GM21390 (cell line): ENCODE measurements at regions not wholly inside any gene's neighbourhood (a gene's known extent, or its start where the extent isn't known, plus 50 kb on each side); places are given as distances from the start of the nearest gene placed in this dataset.
"Not testable (repeated sequence)": the region's sequence is repeated elsewhere in the genome, so short reads cannot be mapped to it uniquely, and the experiment has no call there.

Source experiments
- ATAC-seq: cut with Tn5 transposase; IDR thresholded peaks from one replicate; pipeline ENCODE4 v1.9.1; 2021; ENCODE audit not compliant: unreplicated experiment

GRCh38 chr11:98728421-98728820 lies 292.3 kb upstream of the CNTN5 start:
- no peak for ATAC-seq

GRCh38 chr11:98729118-98729517 lies 291.6 kb upstream of the CNTN5 start:
- no peak for ATAC-seq

- no peak for ATAC-seq
Observed at GRCh38 chr11:98732947-98733346, 287.8 kb upstream of the CNTN5 start.

GRCh38 chr11:98733378-98733777 lies 287.4 kb upstream of the CNTN5 start:
- ATAC-seq = not testable (repeated sequence)

GRCh38 chr11:98734686-98735085 lies 286.1 kb upstream of the CNTN5 start:
- ATAC-seq = no peak

GRCh38 chr11:98736833-98737232 lies 283.9 kb upstream of the CNTN5 start:
- no peak for ATAC-seq

GRCh38 chr11:98740321-98740720 lies 280.4 kb upstream of the CNTN5 start:
- no peak for ATAC-seq

- ATAC-seq = not testable (repeated sequence)
Observed at GRCh38 chr11:98763446-98763845, 257.3 kb upstream of the CNTN5 start.

GRCh38 chr11:98766903-98767302 lies 253.8 kb upstream of the CNTN5 start:
- ATAC-seq = no peak

- not testable (repeated sequence) for ATAC-seq
Observed at GRCh38 chr11:98770046-98770445, 250.7 kb upstream of the CNTN5 start.

- ATAC-seq = no peak
Observed at GRCh38 chr11:98771791-98772190, 249.0 kb upstream of the CNTN5 start.

GRCh38 chr11:98772893-98773292 lies 247.9 kb upstream of the CNTN5 start:
- no peak for ATAC-seq

GRCh38 chr11:98793276-98793675 lies 227.5 kb upstream of the CNTN5 start:
- no peak for ATAC-seq

GRCh38 chr11:98798333-98798732 lies 222.4 kb upstream of the CNTN5 start:
- no peak for ATAC-seq

GRCh38 chr11:98800696-98801095 lies 220.1 kb upstream of the CNTN5 start:
- ATAC-seq = no peak

GRCh38 chr11:98828986-98829708 lies 191.6 kb upstream of the CNTN5 start:
- ATAC-seq = no peak

- no peak for ATAC-seq
Observed at GRCh38 chr11:98829971-98830370, 190.8 kb upstream of the CNTN5 start.

GRCh38 chr11:98834776-98835175 lies 186.0 kb upstream of the CNTN5 start:
- no peak for ATAC-seq

GRCh38 chr11:98835335-98835734 lies 185.4 kb upstream of the CNTN5 start:
- ATAC-seq = no peak

GRCh38 chr11:98836156-98836555 lies 184.6 kb upstream of the CNTN5 start:
- no peak for ATAC-seq

- no peak for ATAC-seq
Observed at GRCh38 chr11:98842187-98842586, 178.6 kb upstream of the CNTN5 start.

GRCh38 chr11:98862169-98862568 lies 158.6 kb upstream of the CNTN5 start:
- ATAC-seq = no peak

- ATAC-seq = no peak
Observed at GRCh38 chr11:98871690-98872089, 149.1 kb upstream of the CNTN5 start.
